ENCODE measurements at regions not wholly inside any gene's neighbourhood (a gene's known extent, or its start where the extent isn't known, plus 50 kb on each side); places are given as distances from the start of the nearest gene placed in this dataset.

GRCh38 chr5:159639590-159639989 lies 276.7 kb upstream of the ADRA1B start:
- Histone ChIP-seq H3K4me3 (no peak overlapping the region), H3K9me3 (no peaks in the 10 kb centered on the region), H3K4me1 (no peaks in the 10 kb centered on the region), H3K27me3 (no peaks in the 10 kb centered on the region), H3K27ac (no peak overlapping the region), H3K36me3 (no peaks in the 10 kb centered on the region)
- TF ChIP-seq CTCF (IDR thresholded peaks at IDR 0.05): no peak
- TF ChIP-seq POLR2A (IDR thresholded peaks at IDR 0.05): no peak
- DNase-seq: no peak

- TF ChIP-seq POLR2A (IDR thresholded peaks at IDR 0.05) (no peak), CTCF (IDR thresholded peaks at IDR 0.05) (no peak)
- Histone ChIP-seq H3K36me3 (no peaks in the 10 kb centered on the region), H3K4me1 (no peaks in the 10 kb centered on the region), H3K9me3 (no peaks in the 10 kb centered on the region), H3K27ac (no peak overlapping the region), H3K4me3 (no peak overlapping the region), H3K27me3 (no peaks in the 10 kb centered on the region)
- DNase-seq: no peak
Measured at GRCh38 chr5:159640446-159640845, 275.8 kb upstream of the ADRA1B start.

- H3K4me1 ChIP-seq: no peaks in the 10 kb centered on the region
- H3K4me3 ChIP-seq: no peak overlapping the region
- no peaks in the 10 kb centered on the region for H3K36me3 ChIP-seq
- H3K27me3 ChIP-seq: no peaks in the 10 kb centered on the region
- TF ChIP-seq CTCF (IDR thresholded peaks at IDR 0.05): no peak
- no peak for TF ChIP-seq POLR2A (IDR thresholded peaks at IDR 0.05)
- DNase-seq: no peak
- no peaks in the 10 kb centered on the region for H3K9me3 ChIP-seq
- H3K27ac ChIP-seq: no peak overlapping the region
Measured at GRCh38 chr5:159640921-159641320, 275.4 kb upstream of the ADRA1B start.

- Histone ChIP-seq H3K36me3 (no peaks in the 10 kb centered on the region), H3K27ac (no peak overlapping the region), H3K27me3 (no peaks in the 10 kb centered on the region), H3K4me3 (no peak overlapping the region), H3K9me3 (no peaks in the 10 kb centered on the region), H3K4me1 (no peaks in the 10 kb centered on the region)
- no peak for DNase-seq
- TF ChIP-seq CTCF (IDR thresholded peaks at IDR 0.05) (no peak), POLR2A (IDR thresholded peaks at IDR 0.05) (no peak)
Measured at GRCh38 chr5:159641371-159642039, 274.8 kb upstream of the ADRA1B start.

GRCh38 chr5:159642379-159642778 lies 273.9 kb upstream of the ADRA1B start:
- Histone ChIP-seq H3K36me3 (no peaks in the 10 kb centered on the region), H3K4me1 (no peaks in the 10 kb centered on the region), H3K4me3 (no peak overlapping the region), H3K27me3 (no peaks in the 10 kb centered on the region), H3K9me3 (no peaks in the 10 kb centered on the region), H3K27ac (no peak overlapping the region)
- no peak for DNase-seq
- TF ChIP-seq CTCF (IDR thresholded peaks at IDR 0.05) (no peak), POLR2A (IDR thresholded peaks at IDR 0.05) (no peak)

- TF ChIP-seq POLR2A (IDR thresholded peaks at IDR 0.05): no peak
- TF ChIP-seq CTCF (IDR thresholded peaks at IDR 0.05): no peak
- H3K27me3 ChIP-seq: no peaks in the 10 kb centered on the region
- no peaks in the 10 kb centered on the region for H3K9me3 ChIP-seq
- no peaks in the 10 kb centered on the region for H3K4me1 ChIP-seq
- DNase-seq: no peak
- no peak overlapping the region for H3K27ac ChIP-seq
- H3K4me3 ChIP-seq: no peak overlapping the region
- H3K36me3 ChIP-seq: no peaks in the 10 kb centered on the region
Measured at GRCh38 chr5:159644053-159644452, 272.2 kb upstream of the ADRA1B start.
